Activated CD4-positive, alpha-beta T cell treated with anti-CD3 and anti-CD28 coated beads for 1 hour (primary cell): ENCODE measurements at regions not wholly inside any gene's neighbourhood (a gene's known extent, or its start where the extent isn't known, plus 50 kb on each side); places are given as distances from the start of the nearest gene placed in this dataset.
"Not testable (repeated sequence)": the region's sequence is repeated elsewhere in the genome, so short reads cannot be mapped to it uniquely, and the experiment has no call there.

ENCODE experiments used
- DNase-seq: peaks from one replicate; pipeline ENCODE4 v3.0.0-alpha.2; 2020

DNA sequence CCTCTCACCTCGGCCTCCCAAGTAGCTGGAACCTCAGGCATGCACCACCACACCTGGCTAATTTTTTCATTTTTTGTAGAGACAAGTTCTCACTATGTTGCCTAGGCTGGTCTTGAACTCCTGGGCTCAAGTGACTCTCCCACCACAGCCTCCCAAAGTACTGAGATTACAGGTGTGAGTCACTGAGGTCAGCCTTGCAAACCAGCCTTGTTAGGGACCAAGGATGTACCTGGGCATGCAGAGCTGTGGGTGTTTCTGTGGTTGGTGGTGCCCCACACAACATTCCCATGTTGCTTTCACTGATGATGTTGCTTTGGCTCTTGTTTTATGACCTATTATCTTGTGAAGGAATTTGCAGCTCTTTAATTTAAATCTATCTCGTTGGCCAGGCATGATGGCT lies 54.8 kb downstream of the OTUD1 start:
- no peak for DNase-seq

DNA sequence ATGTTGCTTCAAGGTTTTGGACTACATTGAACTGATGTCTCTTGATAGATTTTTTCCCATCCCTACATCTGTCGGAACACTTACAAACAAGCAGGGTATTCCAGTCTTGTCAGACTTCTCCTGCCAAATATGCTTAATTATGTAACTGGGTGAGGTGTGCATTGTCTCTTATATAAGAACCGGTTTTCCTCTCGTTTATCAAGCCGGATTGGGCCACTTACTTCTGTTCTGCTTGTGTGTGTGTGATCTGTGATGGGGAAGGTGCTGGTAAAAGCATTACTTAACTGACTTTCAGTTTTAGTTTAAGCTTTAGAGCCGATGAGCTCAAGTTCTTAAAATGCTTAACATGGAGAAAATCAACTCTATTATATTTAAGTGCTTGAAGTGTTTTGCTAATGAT lies 57.9 kb downstream of the OTUD1 start:
- no peak for DNase-seq

DNA sequence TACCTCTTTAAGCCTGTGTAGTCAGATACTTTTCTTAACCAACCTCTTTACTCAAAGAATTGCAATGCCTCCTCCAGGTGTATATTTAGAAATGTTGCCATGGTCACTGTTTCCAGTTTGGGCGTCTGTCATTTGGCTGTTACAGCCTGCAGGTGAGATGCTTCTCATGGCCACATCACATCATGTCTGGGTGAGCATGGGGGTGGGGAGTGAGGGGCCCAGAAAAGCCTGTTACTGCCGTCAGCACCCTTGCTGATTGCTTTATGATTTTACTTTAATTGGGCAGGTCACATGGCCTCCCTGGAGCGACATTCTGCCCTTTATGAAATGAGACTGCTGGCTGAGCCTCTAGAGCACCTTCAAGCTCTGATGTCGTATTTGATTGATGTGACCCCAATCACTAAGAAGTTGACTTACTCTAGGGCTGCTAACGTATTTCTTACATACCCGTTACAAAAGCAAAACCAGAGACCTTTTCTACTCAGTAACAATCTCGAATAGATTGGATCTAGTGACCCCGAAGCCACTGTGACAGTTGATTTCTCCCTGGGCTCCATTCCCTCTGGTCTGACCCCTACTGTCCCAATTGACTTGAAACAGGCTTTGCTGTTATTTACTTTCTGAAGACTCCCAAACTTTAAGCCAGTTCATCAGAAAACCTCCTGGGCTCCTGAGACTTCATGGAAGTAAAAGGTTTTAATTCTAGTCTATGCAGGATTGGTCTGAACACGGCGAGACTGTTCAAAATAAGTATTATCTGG lies 60.7 kb downstream of the OTUD1 start:
- DNase-seq: no peak

GRCh38 chr10:23505797-23506465 lies 67.1 kb downstream of the OTUD1 start:
- DNase-seq: no peak

DNA sequence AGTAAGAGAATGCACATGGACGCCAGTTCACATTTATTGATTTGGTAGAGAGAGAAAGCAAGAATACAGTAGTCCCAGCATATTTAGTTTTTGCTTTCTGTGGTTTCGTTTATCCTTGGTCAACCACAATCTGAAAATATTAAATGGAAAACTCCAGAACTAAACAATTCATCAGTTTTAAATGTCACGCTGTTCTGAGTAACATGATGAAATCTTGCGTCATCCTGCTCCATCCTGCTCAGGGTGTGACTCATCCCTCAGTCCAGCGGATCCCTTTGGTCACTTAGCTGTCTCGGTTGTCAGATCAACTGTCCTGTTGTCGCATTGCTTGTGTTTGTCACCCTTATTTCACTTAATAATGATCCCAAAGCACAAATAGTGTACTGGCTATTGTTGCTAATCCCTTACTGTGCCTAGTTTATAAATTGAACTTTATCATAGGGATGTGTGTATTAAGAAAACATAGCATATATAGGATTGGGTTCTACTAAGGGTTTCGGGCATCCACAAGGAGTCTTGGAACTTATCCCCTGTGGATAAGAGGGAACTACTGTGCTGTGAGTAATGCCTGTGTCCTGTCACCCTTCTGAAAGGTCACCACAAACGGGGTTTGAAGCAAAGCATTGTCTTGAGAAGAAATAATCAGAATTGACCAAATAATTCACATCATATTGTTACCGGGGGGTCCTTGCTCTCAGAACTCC lies 73.6 kb downstream of the OTUD1 start:
- no peak for DNase-seq

DNA sequence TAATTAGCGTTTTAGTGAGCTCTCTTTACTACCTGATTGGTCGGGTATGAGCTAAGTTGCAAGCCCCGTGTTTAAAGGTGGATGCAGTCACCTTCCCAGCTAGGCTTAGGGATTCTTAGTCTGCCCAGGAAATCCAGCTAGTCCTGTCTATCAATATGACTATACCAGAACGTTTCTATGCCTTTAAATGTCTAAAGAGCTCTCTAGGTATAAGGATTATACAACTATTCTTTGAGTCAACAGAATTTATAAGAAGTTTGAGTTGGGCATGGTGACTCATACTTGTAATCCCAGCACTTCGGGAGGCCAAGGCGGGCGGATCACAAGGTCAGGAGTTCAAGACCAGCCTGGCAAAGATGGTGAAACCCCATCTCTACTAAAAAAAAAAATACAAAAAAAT lies 74.7 kb downstream of the OTUD1 start:
- not testable (repeated sequence) for DNase-seq

- DNase-seq: no peak
Observed at GRCh38 chr10:23514321-23514720, 75.4 kb downstream of the OTUD1 start.

- DNase-seq: no peak
Observed at GRCh38 chr10:23516530-23516929, 77.7 kb downstream of the OTUD1 start.

DNA sequence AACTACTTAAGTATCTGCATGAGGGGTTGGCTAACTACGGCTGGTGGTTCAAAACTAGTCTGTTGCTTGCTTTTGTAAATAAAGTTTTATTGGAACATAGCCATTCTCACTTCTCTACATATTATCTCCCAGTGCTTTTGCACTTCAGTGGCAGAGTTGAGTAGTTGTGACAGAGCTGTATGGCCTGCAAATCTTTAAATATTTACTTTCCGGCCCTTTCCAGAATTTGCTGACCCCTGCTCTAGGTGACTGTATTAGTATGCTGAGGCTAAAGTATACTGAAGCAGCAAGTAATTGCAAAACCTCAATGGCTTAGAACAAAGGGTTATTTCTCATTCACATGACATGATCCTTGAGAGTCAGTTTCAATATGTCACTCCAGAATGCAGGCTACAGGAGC lies 78.3 kb downstream of the OTUD1 start:
- DNase-seq: no peak

DNA sequence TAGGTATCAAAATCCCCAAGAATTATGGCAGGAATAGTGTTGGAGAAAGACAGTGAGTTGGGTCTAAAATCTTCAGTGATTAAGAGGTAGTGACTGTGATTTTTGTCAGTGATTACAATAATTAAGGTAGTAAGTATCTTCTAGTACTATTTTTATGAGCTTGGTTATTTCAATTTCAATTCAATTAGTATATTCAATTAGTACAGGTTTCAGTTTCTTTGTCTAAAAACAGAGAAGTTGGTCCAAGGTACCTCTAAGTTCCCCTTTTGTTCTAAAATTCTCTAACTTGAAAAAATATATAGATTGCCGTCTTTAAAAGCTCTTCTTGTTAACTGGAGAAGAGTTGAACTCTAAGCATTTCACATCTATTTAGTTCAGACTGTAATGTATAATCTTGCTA lies 82.9 kb downstream of the OTUD1 start:
- DNase-seq: no peak

- no peak for DNase-seq
Observed at GRCh38 chr10:23522345-23522744, 83.5 kb downstream of the OTUD1 start.

DNA sequence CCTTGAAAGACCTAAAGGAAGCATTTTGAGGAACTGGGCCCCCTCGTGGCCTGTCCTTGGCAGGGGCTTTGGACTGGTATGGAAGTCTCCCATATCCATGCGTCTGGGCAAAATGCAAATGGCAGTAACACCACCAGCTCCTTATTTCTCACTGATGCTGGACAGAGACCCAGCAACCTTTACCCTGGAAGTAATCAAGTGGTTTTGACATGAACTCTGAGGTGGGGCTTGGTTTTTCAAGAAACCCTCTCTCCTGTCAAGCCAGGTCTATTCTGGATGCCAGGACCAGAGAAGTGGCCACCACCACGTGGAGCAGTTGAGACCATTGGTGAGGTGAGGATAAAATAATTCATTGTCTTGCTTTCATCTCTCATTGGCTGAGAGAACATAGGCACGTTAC lies 84.4 kb downstream of the OTUD1 start:
- no peak for DNase-seq

- DNase-seq: no peak
Observed at GRCh38 chr10:23525406-23525805, 86.5 kb downstream of the OTUD1 start.

DNA sequence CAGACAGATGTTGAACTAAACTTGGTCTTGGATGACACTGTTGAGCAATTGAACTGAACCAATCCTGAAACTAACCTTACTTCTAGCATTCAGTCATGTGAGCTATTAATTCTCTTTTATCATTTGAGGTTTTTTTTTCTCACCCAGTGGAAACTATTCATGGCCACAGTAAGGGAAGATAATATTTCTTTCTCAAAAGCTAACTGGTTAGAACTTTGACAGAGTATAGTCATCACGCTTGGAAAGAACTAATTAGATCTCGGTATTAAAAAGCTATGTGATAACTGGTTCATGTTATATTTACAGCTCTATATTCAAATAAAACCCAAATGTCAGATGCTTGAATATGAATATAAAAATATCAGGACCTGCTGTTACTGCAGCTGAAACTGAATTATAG lies 89.5 kb downstream of the OTUD1 start:
- no peak for DNase-seq

- no peak for DNase-seq
Observed at GRCh38 chr10:23529625-23530024, 90.8 kb downstream of the OTUD1 start.

- DNase-seq: no peak
Observed at GRCh38 chr10:23530079-23530478, 91.2 kb downstream of the OTUD1 start.

GRCh38 chr10:23533212-23533611 lies 94.3 kb downstream of the OTUD1 start:
- no peak for DNase-seq

DNA sequence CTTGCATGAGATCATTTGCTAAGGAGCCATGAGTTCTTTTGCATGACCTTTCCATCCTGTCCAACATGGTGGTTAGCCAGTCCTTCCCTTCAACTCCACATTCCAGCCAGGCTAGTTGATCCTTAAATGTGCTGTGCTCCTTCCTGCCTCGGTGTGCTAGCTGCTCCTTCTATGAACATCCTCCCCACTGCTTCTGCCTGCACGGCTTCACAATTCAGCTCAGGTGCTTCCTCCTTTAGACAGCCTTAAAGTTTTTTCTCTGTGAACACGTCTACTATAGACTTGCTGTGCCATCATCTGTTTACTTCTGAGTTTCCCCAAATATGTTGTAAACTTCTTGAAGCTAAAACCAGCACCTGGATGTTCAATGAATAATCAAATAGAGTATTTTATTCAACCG lies 95.5 kb downstream of the OTUD1 start:
- no peak for DNase-seq

GRCh38 chr10:23534761-23535160 lies 95.9 kb downstream of the OTUD1 start:
- no peak for DNase-seq

DNA sequence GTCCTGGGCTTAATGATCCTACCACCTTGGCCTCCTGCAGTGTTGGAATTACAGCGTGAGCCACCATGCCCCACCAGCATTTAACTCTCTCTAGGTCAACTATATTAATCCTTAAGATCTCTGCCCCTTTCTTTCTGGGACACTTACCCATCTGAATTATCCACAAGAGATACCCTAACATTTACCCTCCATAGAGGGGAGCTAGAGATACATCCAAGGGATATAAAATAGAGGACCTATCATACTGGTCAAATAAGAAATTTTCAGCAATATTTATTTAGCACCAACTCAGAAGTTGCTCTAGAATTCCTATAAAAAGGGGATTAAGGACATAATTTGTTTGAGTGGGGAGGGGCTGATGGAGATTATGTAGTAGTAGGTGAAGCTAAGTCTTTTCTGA lies 96.5 kb downstream of the OTUD1 start:
- no peak for DNase-seq

GRCh38 chr10:23538968-23539367 lies 100.1 kb downstream of the OTUD1 start:
- DNase-seq: no peak

GRCh38 chr10:23540401-23541030 lies 101.6 kb downstream of the OTUD1 start:
- DNase-seq: no peak

DNA sequence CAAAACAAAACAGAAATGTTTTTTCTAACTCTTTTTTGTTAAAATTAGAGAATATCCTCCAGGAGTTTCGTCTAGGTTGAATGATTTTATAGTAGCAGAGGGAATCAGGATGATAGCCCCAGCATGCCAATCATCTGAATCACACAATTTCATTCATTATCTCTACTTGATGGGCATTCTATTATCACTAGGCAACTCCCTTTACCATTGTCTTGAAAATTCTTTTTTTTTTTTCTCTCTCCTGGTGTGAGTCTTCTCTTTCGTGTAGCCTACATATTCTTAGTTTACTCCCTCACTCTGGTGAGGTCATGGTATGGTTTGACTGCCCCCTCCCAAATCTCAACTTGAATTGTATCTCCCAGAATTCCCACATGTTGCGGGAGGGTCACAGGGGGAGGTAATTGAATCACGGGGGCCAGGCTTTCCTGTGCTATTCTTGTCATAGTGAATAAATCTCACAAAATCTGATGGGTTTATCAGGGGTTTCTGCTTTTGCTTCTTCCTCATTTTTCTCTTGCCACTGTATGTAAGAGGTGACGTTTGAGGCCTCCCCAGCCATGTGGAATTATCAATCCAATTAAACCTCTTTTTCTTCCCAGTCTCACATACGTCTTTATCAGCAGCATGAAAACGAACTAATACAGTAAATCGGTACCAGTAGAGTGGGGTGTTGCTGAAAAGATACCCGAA lies 105.0 kb downstream of the OTUD1 start:
- DNase-seq: no peak
